HG03571 (cell line): ENCODE measurements at regions not wholly inside any gene's neighbourhood (a gene's known extent, or its start where the extent isn't known, plus 50 kb on each side); places are given as distances from the start of the nearest gene placed in this dataset.
"Not testable (repeated sequence)": the region's sequence is repeated elsewhere in the genome, so short reads cannot be mapped to it uniquely, and the experiment has no call there.

Source experiments
- ATAC-seq: cut with Tn5 transposase; IDR thresholded peaks from one replicate; pipeline ENCODE4 v1.9.1; 2021; ENCODE audit not compliant: unreplicated experiment

DNA sequence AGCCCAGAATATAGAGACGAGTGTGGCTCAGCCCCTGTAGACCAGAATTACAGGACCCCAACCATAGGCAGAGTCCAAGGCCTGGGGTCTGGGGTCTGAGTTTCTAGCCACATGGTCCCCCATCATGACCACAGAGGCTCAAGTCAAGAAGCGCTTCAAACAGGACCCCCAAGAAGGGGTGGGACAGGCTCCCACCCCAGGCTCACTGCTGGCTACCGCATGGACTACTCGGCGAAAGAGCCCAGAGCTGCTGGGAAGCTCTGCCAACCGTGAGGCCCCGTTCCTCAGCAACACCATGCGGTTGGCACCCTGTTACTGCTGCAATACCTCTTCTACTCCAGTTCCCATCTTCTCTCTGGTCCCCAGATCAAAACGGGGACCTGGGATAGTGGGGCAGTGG is 254.8 kb downstream of the TEX29 start:
- ATAC-seq, result no peak

DNA sequence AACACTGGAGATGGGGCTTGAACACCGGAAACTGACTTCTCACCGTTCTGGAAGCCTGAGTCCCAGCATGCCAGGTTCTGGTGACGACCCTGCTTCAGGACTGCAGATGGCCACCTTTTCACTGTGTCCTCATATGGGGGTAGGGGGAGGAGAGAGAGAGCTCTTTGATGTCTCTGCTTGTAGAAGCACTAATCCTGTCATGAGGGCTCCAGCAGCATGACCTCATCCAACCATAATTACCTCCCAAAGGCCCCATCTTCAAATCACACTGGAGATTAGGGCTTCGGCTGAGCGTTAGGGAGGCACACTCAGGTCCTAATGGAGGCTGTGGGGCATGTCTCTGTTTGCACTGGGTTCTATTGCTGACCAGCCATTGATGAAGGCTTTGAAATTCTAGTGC is 255.3 kb downstream of the TEX29 start:
- no peak for ATAC-seq

DNA sequence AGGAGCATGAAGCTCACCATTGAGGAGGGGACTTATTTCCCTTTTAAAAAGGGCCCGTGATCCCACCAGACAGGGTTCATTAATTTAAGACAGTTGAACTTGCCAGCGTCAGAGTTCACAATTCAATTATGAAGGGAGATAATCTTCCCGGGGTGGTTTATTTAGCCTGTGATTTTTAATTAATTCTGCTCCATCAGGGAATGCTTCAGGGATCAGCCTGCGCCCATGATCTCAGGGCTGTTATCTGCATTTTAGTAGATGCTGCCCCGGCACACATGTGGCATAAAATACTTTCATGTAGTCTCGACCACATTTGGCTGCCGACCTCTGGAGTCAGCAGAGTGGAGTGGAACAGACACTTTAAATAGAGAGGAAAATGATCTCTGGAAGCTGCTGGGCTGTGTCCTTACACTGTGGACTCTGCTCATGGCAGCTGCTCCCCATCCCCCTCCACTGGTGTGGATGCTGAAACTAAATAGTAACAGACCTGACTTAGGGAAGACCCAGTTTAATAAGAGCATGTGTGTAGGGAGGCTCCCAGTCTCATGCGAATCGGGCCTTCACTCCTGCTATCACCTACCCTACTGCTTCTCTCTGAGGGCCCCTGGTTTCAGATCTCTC is 256.9 kb downstream of the TEX29 start:
- ATAC-seq, result no peak

DNA sequence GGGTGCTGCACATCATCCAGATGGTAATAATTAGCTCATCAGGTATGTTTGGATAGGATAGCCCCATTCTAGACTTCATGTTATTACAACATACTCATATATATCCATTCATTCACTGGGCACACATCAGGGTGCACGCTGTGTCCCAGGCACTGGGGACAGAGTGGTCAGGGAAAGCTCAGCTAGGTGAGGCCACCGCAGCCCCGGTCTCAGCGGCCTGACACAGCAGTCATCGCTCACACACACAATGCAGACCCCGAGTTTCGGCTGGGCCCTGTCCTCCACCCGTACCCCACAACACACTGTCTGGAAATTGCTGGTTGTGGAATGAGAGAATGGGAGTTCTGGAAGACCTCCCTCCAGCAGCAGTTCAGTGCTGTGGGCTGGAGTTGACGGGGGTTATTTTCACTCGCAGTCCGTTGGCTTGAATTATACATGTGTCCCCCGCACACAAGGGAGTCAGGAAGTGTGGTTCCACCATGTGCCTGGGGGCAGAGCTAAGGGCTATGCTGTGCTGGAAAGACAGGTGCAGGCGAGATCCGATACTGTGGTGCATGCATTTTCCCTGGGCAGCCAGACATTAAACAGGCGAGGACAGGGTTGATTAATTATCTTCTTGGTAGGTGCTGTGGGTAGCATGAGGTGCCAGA is 257.6 kb downstream of the TEX29 start:
- ATAC-seq, result no peak

DNA sequence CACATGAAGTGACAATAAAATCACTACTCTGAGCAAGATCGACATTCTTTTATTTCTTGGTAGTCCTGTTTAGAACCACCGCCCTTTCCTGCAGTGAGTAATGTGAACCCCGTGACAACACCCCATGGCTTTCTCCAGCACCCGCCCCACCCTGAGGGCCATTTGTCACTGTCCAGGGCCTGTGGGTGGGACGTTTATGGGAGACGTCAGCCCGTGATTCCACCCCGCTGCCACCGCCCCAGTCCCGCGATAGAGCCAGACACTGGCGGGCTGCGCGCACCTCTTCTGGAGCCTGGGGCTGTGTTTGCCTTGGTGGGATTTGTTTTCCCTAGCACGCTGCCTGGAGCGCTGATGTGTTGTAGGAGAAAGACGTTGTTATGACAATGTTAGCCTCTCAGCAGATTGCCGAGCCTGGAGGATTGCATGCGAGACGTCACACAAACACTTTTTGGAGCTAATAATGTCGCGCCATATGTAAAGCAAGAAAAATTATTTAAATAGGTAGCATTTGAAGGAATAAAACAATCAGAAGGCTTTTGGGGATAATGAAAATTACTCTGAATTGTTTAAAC is 263.7 kb downstream of the TEX29 start:
- ATAC-seq, result no peak

DNA sequence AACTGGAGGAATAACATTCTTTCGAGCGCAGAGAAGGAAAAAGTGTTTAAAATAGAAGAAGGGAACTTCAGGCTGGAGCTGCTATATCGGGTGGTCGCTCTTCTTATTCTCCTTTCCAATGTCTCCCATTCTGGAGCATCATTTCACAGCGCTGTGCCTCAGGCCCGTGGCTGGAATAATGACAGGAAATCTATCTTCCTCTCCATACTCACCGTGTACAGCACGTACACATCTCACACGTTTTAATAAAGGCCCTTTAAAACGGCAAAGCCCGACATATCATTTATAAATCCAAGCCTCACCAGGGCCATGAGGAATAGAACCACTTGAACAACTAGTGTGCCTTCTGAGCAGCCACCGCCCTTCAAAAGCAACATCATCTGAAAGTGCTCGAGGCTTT is 264.4 kb downstream of the TEX29 start:
- no peak for ATAC-seq

DNA sequence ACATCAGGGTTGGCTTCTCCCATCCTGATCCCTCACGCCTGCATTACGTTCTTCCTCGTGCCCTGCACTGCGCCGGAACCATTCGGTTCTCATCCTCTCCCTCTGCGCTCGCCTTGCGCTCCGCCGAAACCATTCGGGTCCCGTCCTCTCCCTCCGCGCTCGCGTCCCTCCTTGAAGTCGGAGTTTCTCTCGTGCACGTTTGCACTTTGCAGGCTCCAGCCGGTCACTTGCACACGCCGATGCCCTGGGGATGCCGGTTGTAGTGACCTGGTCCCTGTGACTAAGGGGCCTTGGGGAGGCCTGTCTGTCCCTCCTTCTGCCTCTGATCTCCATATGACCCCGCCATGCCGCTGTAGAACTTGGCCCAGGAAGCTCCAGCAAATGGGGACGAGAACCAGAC is 265.8 kb downstream of the TEX29 start:
- no peak for ATAC-seq

DNA sequence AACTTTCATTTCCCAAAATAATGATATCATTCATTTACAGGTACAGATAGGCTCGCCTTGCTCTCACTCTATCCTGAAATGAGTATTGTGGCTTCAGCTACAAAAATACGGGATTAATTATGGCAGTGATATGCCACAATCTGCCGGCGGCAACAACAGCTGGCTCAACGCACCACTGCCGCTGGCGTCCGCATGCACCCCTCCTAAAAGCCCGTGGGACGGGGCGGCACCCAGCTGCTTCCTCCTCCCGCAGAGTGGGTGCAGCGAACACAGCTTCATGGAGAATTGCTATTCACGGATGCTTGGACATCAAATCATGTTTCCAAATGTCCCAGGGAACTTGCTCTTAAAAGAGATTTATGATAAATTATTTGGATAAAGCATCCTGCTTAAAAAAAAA is 266.8 kb downstream of the TEX29 start:
- no peak for ATAC-seq

DNA sequence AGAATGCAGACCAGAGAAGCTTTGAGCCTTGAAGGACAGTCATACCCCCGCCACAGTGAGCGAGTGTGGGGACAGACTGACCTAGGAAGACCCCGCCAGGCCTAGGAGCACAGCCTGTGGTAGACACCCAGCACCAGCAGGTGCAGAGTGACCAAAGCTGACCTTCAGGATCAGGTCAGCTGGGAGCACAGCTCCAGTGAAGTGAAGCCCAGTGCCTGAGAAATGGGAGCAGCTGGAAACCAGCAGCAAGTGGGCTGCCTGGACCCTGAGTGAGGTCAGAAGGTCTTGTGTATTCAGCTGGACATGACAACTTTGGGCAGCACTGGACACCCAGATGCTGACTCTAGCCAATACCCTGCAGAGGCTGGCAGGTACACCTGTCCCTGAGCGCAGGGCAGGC is 268.9 kb downstream of the TEX29 start:
- ATAC-seq, result no peak

DNA sequence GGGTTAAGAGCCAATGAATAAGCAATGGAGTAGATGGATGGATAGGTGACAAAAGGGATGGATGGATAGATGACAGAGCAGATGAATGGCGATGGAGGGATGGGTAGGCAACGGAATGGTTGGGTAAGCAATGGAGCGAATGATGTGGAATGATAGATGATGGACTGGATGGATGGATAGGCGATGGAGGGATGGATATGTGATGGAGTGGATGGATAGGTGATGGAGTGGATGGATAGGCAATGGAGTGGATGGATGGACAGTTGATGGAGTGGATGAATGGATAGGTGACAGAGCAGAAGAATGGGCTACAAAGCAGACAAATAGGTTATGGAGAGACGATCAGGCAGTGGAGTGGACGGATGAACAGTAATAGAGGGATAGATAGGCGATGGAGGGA is 269.6 kb downstream of the TEX29 start:
- no peak for ATAC-seq

DNA sequence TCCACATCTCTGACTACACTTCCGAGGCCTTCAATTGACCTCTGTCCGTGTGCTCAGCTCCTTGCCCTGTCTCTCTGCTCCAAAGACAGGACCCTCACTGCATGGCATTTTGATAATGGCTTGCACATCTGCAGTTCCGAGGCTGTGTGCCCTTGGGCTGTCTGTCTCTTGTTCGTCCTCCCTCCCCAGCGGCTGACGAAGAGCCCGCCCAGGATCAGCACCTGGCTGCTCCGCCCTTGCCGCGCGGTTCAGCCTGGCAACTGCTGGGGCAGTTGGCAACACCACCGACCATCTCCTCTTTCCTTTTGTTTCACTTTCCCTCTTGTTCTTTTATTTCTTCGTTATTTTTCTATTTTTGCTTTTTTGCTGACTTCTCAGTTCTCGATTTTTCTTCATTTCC is 270.4 kb downstream of the TEX29 start:
- ATAC-seq, result no peak

DNA sequence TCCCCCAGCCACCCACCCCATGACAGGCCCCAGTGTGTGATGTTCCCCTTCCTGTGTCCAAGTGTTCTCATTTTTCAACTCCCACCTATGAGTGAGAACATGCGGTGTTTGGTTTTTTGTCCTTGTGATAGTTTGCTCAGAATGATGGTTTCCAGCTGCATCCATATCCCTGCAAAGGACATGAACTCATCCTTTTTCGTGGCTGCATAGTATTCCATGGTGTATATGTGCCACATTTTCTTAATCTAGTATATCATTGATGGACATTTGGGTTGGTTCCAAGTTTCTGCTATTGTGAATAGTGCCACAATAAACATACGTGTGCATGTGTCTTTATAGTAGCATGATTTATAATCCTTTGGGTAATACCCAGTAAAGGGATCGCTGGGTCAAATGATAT is 273.0 kb downstream of the TEX29 start:
- ATAC-seq, result not testable (repeated sequence)

DNA sequence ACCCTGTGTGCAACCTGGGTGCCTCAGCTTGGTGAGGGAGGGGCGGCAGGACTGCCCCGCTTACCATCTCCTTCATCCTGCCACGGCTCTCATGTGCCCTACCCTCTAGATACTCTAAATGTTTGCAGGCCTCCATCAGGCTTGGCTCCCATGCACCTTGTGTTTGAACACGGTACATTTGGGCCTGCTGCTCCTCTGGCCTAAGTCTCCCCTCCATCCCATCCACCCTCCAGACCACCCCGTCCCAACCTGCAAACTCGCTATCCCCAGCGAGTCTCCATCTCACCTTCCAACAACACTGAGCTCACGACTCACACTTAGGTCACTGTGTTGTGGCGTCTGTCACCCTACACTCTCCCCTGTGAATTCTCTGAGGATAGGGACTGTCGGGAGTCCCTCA is 274.2 kb downstream of the TEX29 start:
- no peak for ATAC-seq

DNA sequence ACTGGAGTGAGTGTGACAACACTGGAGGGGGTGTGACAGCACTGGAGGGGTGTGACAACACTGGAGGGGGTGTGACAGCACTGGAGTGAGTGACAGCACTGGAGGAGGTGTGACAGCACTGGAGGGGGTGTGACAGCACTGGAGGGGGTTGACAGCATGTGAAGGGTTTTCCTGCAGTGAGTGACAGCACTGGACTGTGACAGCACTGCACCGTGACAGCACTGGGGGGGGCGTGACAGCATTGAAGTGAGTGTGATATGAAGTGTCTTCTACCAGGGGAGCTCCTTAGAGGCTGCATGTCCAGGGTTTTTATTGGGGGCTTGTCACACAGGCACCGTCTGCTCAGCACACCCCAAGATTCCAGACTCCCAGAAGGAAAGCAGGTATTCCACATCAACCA is 274.8 kb downstream of the TEX29 start:
- ATAC-seq, result no peak

DNA sequence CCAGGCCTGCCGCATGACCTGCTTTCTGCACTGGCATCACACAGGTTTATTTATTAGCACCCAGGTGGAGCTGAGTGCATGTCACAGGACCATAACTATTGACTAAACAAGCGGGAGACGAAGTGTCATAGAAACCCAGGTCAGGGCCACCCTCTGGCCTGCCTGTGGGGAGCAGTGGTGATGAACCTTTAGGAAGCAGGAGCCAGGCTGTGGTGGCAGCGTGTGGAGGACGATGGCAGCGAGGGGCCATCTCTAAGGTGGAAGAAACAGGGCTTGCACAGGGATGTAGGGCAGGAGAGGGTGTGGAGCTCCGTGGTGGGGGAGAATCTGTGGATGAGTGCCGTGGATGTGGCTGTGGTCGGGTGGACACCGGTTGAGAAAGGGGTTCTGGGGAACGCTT is 275.3 kb downstream of the TEX29 start:
- no peak for ATAC-seq

DNA sequence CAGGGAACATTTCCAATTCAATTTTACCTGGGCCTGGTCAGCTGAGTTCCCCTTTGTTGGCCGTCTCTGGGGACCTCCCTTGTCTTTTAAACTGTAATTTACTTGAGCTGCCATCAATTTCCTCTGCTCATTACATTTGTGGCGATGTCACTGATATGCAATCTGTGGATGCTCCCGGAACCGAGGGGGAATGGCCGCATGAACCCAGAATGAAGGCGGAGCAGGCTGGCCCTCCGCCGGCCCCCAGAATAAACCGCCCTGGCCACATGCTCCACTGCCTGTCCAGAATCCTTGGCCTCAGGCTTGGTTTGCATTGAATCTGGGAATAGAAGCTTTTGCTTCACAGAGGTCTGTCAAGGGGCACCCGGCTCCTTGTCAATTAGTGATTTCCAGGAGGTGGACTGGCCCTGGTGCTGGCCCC is 276.8 kb downstream of the TEX29 start:
- no peak for ATAC-seq

DNA sequence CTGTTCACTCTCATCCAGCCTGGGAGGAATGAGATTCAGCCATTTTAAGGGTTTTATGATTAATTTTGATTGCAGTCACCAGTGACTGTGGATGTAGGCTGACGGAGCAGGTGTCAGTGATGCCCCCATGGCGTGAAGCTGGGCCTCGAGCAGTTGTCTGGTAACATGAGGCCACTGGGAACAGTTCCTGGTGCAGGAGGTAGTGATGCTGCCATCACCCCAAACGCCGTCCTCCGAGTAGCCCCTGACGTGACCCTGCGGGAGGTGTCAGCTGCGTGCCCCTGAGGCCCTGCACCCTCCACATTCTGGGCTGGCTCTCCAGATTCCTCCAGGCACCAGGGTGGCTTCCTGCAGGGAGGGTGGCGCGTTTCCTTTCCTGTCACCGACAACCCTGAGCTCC is 277.2 kb downstream of the TEX29 start:
- no peak for ATAC-seq

DNA sequence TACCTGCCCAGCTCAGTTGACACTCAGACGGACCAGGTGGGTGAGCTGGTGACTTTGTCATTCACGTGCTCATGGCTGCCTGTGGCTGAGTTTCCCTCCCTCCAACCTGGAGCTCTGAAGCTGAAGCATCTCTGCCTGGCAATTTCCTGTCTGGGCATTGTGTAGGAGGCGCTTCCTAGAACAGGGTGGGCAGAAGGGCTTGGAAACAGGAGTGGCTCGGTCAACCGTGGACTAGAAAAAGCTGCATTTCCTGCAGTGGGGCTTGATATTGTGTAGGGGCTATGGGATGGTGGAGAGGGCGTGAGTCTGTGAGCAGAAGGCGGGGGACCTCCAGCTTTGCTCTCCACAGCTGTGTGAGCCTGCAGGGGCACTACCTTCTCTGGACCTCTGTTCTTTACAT is 278.3 kb downstream of the TEX29 start:
- ATAC-seq, result no peak

DNA sequence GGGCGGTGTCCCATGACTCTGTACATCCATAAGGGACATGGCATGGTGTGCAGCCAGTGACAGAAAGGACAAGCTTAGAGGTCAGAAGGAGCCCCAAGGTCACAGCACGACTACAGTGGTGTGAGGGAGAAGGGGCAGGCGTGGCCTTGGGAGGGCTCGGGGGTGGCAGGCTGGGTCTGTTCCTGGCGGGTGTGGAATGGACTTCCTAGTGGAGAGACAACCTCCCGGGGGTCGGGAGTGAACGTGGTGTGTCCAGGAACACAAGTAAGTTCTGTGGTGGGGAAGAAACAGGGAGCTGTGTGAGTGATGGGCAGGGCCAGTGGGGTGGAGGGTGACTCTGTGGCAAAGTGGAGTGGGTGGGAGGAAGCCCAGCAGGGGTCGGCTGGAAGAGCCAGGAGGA is 279.3 kb downstream of the TEX29 start:
- ATAC-seq, result no peak

DNA sequence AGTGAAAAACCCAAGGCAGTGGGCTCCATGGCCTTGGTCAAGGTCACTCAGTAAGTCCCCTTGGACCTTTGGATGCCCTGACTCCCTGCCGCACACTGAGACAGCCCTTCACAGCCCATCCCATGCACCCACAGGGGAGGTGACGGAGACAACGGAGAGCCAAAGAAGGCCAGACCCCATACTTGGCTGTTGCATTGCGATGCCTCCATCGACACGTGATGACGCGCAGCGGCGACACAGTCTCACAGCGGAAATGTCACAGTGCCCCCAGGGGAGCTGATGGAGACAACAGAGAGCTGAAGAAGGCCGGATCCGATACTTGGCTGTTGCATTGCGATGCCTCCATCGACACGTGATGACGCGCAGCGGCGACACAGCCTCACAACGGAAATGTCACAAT is 282.4 kb downstream of the TEX29 start:
- ATAC-seq, result no peak

DNA sequence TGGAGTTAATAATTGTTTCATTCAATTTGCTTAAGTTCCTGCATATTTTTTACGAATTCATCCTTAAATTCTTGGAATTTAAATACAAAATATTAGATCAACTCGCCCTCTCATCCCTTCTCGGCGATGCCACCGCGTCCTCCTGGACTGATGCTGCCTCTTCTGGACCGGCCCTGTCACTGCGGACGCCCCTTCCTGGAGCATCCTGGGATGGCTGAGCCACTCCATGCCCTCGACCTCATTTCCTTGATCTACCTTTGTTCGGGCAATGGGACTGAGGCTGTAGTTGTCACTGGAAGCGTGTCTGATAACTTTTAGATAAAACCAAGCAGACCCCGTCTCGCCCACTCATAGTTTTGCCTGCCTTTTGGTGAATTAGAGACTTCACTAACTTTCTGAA is 283.7 kb downstream of the TEX29 start:
- ATAC-seq, result no peak

DNA sequence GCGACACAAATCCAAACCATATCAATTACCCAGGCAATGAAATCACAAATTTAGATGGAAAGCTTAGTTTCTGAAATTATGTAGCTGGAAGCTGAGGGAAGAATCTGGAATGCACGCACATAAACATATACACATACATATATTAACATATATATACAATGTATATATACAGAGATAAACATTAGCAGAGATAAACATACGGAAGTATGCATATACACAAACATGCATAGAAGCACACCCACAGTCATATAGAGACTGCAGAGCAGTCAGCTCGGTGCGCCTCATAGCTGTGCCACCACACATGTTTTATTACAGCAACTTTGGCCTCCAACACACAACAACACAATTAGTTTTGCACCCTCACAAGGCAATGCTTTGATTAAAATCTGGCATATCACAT is 288.1 kb downstream of the TEX29 start:
- no peak for ATAC-seq

DNA sequence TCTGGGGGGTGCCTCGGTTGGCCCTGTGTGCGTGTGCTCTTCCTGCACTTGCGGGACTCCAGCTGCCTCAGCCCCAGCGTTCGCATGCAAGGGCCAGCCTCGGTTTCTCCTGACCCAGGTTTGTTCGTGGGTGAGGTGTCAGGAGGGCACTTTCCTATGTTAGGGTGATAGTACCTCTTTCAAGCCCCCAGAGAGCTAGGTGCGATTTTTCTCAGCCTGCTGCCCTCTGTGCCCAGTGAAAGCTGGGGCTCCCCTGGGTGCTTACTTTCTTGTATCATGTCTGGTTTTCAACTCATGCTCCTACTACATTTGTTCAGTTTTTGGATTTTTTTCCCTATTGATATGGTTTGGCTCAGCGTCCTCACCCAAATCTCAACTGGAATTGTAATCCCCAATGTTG is 289.2 kb downstream of the TEX29 start:
- ATAC-seq, result no peak
